ENCODE measurements at regions not wholly inside any gene's neighbourhood (a gene's known extent, or its start where the extent isn't known, plus 50 kb on each side); places are given as distances from the start of the nearest gene placed in this dataset.

GRCh38 chr20:39234520-39235095 is 272.5 kb downstream of the DHX35 start:
- DNase-seq: no peak

- DNase-seq: no peak
These were observed 271.6 kb downstream of the DHX35 start for GRCh38 chr20:39233755-39234154.

GRCh38 chr20:39227416-39227815 is 265.3 kb downstream of the DHX35 start:
- no peak for DNase-seq

GRCh38 chr20:39225978-39226377 is 263.8 kb downstream of the DHX35 start:
- DNase-seq: no peak

GRCh38 chr20:39225536-39225935 is 263.4 kb downstream of the DHX35 start:
- DNase-seq: no peak

- DNase-seq: no peak
These were observed 260.0 kb downstream of the DHX35 start for GRCh38 chr20:39222101-39222500.

GRCh38 chr20:39216195-39216594 is 254.1 kb downstream of the DHX35 start:
- DNase-seq: no peak

- peak; percentile 9 for DNase-seq
These were observed 252.7 kb downstream of the DHX35 start for GRCh38 chr20:39214828-39215227.

- no peak for DNase-seq
These were observed 251.5 kb downstream of the DHX35 start for GRCh38 chr20:39213476-39214145.

- no peak for DNase-seq
These were observed 249.1 kb downstream of the DHX35 start for GRCh38 chr20:39211060-39211748.

GRCh38 chr20:39210341-39211036 is 248.3 kb downstream of the DHX35 start:
- DNase-seq: no peak

- DNase-seq: no peak
These were observed 244.9 kb downstream of the DHX35 start for GRCh38 chr20:39206899-39207564.

GRCh38 chr20:39195582-39196021 is 233.5 kb downstream of the DHX35 start:
- peak; percentile 1 for DNase-seq

- no peak for DNase-seq
These were observed 228.8 kb downstream of the DHX35 start for GRCh38 chr20:39190666-39191570.

GRCh38 chr20:39188266-39188765 is 226.2 kb downstream of the DHX35 start:
- DNase-seq: no peak

GRCh38 chr20:39181490-39181889 is 219.3 kb downstream of the DHX35 start:
- DNase-seq: no peak

- DNase-seq: no peak
These were observed 214.3 kb downstream of the DHX35 start for GRCh38 chr20:39176457-39176856.

- no peak for DNase-seq
These were observed 208.8 kb downstream of the DHX35 start for GRCh38 chr20:39170896-39171463.

- no peak for DNase-seq
These were observed 203.0 kb downstream of the DHX35 start for GRCh38 chr20:39165099-39165498.

GRCh38 chr20:39164642-39165041 is 202.5 kb downstream of the DHX35 start:
- DNase-seq: no peak

GRCh38 chr20:39163993-39164392 is 201.8 kb downstream of the DHX35 start:
- no peak for DNase-seq
